Muscle of back (tissue), 3 donors: ENCODE measurements at regions not wholly inside any gene's neighbourhood (a gene's known extent, or its start where the extent isn't known, plus 50 kb on each side); places are given as distances from the start of the nearest gene placed in this dataset.

Experiments
- DNase-seq, 3 donors: peaks; one replicate each; pipeline versions ENCODE4 v3.0.0 to v3.0.0-alpha.2; 2013

DNA sequence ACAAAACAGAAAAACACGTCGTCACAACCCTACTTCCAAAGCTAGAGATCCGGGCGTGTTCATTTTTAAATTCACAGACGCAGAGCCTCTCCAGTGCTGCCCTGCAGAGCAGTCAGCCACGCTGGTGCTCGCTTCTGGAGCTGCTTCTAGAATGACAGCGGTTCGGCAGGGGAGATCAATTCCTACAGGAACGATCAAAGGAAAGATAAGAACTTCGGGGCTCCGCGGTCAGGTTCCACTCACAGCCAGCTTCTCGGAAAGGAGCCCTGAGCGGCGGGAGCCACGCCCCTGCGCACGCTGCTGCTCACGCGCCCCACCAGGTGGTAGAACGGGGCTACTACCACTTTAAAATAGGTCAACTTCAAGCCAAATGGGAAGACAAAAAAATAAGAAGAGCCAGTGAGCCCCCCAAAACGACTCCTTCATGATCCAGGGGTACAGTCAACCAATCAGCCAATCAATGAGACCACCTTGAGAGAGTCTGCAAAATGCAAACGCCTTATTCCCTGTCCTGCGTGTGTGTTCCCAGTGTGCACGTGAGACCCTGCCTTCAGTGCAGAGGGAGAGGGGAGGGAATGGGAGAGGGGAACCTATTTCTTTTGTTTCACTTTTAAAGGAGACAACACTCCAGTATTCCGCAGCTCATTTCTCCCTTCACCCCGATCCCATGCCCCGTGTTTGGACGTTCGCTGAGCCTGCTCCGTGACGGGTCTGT is 209.7 kb downstream of the RBFOX3 start:
- DNase-seq, result peak; percentile 52 to 88 (median 72)

DNA sequence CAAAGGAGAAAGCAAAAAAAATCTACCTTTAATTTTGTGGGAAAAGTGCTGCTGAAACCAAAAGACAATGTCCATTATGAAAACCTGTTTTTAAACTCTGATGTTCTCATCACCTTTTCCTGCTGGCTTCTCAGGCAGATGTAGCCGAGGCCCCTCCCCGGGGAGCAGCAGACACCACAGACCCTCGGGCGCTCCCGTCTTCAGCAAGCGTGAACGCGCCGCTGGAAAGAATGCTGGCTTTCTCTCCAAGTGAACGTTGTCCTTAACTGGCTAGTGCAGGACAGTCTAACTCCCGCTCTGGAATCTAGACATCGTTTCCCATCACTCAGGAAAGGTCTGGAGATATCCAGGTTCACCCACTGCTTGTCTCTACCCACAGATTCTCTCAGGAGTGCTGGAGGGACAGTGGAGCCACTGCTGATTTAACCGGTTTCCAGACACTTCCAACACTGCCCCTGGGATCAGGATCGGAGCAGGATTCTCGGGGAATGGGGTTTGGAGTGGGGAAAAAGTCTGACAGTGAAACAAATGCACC is 211.2 kb downstream of the RBFOX3 start:
- DNase-seq, result no peak

DNA sequence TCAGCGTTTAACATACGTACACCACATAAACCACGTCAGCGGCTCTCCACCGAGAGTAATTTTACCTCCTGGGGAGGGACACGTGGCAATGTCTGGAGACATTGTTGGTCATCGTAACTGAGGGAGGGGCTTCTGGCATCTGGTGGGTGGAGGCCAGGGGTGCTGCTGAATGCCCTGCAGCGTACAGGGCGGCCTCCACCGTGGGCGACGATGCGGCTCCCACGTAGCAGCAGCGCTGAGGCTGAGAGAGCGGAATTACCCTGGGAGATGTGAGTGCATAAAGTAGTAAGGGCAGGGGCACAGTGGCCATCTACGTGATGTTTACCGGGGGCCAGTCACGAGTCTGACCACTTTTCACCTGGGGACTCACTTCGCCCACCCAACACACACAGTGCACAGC is 212.4 kb downstream of the RBFOX3 start:
- DNase-seq, result no peak

DNA sequence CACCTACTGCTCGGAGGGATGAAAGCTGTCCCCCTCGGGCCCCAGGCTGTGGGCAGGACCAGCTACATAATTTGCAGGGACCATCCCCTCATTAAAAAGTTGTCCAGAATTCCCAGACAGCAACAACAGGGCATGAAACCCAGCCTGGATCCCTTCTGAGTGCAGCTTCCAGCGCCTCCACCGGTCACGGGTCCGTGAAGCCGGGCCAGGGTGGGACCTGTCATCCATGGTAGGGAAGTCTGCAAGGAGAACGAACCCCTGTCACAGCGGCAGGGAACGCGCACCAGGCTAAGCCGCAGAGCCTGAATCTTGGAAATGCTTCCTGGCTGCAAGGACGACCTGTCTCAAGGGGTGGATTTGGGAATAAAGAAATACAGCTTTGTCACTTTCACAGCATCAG is 214.2 kb downstream of the RBFOX3 start:
- DNase-seq, result no peak

DNA sequence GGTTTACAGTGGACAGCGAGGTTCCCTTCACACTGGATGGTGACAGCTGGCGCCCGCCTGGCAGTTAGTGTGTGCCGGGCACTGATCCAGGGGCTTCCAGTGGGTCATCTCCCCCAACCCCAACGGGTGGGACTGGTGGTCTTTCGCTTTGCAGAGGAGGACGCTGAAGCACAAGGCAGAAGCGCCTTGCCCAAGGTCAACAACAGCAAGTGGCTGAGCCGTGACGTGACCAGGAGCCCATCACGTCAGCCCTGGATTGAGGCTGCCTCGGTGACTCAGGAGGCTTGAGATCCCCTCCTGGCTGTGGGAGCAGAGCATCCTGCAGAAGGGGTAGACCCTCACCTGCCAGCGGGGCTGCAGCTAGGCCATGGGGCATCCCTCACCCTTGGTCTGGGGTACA is 215.3 kb downstream of the RBFOX3 start:
- no peak for DNase-seq

DNA sequence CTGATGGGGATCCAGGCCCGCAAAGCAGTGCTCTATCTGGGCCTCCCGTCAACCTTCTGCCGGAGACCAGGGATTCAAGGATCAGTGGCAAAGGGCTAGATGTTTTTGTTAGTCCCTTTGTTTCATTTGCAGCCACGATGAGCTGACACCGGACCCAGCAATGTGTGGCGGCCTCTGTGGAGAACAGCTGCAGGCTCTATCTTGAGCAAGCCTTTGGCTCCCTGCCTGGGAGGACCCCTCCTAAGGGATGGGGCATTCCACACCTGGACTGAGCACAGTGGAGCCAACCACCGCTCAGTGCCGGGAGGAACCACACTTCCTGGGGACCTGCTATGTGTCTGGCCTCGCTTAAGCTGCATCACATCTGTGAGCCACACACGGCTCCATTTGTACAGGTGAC is 215.8 kb downstream of the RBFOX3 start:
- peak; percentile 19 to 51 (median 36) for DNase-seq

DNA sequence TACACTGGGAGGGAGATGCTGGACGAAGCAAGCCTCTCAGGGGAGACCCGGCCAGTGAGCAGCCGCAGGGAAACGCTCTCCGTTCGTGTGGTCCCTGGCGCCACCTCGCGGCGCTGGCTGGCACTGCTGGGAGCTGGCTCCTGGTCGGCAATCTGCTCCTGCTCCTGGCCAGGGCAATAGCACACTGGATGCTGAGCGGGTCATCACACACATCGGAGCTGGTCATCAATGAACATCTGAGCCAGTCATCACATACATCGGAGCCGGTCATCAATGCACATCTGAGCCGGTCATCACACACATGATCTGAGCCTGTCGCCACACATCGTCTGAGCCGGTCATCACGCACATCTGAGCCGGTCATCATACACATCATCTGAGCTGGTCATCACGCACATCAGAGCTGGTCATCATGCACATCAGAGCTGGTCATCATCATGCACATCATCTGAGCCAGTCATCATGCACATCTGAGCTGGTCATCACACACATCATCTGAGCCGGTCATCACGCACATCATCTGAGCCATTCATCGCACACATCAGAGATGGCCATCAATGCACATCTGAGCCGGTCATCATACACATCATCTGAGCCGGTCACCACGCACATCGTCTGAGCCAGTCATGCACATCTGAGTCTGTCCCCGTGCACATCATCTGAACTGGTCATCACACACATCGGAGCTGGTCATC is 217.3 kb downstream of the RBFOX3 start:
- DNase-seq, result peak; percentile 42 to 85 (median 82)

DNA sequence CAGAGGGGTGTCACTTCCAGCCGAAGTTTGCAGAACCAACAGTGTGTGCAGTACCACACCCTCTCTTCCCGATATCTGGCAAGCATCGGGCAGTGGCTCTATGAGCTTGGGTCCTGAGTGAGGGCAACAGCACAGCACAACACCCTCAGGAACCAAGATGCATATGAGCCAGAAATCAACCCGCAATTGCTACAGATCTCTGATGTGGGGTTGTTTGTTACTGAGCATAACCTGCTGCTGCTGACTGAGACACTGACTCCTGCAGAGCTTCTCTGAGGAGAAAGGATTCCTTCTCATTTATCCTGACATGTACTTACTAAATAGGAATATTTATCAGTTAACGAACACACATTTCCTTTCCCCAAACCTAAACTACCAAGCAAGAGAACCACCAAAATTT is 218.3 kb downstream of the RBFOX3 start:
- DNase-seq, result no peak

DNA sequence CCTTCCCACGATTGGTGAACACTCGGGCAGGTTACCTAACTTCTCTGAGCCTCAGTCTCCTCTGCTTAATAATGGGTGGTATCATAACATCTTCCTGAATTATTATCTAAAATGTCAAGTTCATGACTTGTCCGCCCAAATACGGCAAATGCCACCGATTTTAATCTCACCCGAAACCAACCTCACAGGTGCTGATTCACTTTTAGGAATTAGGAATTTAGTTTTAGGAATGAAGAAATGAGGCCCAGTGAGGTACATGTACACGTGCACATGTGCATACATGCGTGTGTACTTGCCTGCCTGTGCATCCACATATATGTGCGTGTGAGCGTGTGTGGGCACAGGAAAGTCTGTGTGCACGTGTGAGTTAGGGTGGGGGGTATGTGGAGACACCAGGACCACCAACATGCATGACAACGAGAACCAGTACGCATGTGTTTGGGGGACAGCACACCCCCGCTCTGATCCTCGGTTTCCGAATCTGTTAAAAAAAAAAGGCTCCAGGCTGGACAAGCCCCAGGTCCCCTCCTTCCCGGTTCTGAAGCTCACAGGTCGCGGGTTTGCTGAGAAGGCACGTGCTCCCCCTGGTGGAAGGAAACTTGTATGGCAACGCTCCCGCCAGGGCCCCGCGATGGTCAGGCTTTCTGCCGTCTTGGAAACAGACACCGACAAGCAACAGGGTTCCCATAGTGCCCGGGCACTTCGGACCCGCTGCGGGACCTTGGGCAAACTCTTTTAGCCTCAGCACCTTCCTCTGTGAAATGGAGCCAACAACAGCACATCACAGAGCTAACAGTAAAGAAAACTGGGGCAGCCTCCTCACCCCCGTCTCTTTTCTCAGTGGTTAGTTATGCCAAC is 219.2 kb downstream of the RBFOX3 start:
- peak; percentile 31 to 85 (median 81) for DNase-seq

DNA sequence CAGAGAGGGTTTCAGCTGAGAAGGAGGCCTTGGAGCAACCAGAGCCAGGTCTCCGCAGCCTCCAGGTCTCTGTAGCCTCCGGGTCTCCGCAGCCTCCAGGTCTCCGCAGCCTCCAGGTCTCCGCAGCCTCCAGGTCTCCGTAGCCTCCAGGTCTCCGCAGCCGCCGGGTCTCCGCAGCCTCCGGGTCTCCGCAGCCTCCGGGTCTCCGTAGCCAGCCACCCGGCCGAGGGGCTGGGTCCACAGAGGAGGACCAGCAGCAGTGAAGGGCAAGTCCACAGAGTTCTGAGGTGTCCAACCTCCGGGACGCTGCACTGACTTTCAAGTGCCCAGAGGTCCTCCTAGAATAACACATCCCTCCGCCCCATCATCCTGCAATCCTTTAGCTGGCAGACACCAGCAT is 221.0 kb downstream of the RBFOX3 start:
- DNase-seq, result no peak

DNA sequence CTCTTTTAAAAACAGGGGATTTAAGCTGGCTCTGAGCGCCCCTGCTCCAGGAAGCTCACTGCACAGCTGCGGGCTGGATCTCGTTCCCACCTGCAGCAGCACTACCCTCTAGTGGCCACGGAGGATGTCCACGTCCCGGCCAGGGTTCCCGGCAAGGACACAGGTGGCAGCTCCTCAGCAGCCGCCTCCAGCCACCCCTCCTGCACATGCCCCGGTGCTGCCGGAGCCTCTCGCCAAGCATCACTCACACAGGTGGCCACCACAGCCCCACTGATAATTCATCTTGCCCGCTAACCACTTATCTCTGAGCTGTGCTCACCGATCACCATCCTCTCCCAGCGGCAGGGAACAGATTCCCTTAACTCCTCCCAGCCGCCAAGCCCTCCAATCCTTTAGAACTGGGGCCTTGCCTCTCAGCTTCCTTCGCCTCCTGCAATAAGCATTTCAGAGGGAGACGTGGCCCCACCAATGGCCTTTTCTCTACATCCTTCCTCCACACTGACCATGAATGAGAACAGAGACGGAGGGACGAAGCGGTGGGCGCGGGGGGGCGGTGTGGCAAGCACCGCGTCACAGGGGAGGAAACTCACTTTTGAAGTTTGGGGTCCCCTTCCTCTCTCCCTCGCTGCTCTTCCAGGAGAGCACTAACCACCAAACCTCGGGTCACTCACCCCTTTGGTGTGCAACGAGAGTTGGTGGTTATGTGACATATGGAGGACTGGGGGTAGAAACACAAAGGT is 222.1 kb downstream of the RBFOX3 start:
- peak; percentile 16 to 74 (median 62) for DNase-seq

DNA sequence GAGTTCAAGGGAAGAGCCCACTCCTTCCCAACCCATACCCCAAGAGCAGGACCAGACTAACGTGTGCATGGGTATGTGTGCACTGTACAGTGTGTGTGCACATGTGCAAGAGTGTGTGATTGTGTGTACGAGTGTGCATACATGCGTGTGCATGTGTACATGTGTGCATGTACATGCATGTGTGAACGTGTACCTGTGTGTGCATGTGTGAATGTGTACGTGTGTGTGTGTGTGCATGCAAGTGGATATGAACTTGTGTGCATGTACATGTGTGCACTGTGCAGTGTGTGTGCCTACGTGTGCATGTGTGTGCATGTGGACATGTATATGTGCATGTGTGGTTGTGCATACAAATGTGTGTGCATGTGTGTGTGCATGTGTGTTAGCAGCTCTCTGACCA is 223.1 kb downstream of the RBFOX3 start:
- DNase-seq, result no peak

DNA sequence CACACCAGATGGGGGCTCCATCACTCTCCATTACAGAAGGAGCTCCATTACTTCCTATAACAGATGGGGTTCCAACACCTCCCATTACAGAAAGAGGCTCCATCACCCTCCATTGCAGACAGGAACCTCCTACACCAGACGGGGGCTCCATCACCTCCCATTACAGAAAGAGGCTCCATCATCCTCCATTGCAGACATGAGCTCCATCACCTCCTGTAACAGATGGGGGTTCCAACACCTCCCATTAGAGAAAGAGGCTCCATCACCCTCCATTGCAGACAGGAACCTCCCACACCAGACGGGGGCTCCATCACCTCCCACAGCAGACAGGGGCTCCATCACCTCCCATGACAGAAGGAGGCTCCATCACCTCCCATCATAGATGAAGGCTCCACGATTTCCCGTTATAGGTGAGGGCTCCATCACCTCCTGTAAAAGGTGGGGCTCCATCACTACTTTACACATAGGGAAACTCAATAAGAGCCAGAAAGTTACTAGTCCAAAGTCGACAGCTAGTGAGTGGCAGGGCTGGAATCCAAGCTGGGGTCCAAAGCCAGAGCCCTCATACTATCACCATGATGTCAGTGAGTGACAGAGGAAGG is 224.8 kb downstream of the RBFOX3 start:
- no peak for DNase-seq

DNA sequence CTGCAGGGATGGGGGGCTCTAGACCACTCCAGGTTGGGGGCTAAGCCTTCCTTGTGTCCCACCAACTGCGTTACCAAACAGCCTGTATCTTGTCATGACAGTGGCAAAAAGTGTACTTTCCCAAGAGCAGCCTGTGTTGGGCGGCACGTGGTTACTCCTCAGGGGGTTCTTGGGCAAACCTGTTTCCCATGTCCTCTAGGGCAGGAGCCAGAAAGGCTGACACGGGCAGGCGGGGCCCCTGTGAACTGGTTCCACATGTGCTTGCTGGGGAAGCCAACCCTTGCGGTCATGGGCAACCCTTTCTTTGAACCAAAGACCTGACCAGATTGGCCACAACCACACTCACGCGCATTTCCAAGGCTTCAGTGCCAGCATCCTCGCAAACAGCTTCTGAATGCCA is 228.5 kb downstream of the RBFOX3 start:
- DNase-seq, result no peak

DNA sequence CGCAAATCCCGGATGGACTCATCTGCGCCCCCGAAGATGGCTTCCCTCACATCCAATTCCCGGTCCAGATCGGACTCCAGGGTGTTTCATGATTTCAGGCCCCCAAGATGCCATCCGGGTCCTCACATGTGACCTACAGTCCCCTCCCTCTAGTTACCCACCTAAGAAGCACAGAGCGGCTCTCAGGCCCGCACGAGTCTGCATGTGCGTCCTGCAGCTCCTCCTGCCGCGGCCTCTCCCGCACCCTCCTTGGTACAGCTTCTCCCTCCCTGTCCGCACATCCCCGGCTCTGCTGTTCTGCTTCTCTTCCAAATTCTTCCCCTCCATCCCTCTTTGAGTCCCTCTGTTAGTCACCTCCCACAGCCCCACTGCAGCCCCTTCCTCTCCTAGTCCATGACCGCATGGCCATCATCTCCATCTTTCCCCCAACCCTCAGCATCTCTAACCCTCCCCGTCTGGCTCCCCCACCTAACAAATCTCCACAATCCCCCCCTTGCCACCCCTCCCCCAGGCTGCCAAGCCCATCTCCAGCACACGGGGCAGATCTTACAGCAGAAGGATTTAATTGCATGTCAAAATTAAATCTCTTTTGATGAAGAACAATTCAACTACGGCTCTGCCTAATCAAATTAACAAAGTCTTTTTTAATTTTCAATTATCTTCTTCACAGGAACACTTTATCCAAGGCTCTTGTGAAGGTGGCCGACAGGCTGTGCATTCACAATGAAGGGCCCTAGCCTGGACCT is 231.0 kb downstream of the RBFOX3 start:
- DNase-seq, result no peak

DNA sequence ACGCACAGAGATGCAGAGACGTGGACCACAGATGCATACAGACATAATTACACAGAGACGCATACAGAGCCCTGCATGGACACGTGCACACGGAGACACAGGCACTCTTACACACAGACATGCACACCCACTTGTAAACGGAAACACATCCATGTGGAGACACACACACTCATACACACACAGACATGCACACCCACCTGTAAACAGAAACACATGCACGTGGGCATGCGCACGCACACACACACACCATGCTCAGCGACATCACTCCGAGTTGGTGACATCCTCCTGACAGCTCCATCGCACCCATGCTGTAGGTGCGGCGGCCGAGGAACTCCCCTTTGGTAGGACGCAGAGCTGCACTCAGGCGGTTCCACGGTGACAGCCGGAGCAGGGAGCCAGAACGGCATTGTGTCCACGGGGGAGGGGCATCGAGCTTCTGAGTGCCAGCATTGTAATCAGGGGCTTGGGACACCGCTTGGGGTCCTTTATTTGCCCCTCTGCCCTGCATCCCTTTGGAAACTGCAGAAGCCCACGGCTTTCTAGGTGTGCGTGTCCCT is 233.5 kb downstream of the RBFOX3 start:
- no peak for DNase-seq

DNA sequence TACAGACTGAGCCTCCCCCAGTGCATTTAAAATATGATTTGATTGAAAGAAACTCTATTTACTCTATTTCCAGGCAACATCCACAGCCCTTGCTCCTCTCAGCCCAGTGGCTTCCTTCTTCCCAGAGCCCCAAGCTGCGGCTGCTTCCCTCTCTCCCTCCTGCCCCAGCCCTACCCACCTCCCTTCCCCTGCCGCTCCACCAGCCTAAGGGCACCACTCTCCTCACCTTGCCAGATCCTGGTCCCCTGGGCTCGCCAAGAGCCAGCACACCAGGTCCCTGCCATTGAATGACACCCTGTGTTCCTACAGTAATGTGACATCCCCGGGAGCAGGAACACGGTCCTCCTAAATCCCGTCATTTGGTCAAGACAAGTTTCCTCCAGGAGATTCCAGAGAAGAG is 236.0 kb downstream of the RBFOX3 start:
- no peak for DNase-seq

DNA sequence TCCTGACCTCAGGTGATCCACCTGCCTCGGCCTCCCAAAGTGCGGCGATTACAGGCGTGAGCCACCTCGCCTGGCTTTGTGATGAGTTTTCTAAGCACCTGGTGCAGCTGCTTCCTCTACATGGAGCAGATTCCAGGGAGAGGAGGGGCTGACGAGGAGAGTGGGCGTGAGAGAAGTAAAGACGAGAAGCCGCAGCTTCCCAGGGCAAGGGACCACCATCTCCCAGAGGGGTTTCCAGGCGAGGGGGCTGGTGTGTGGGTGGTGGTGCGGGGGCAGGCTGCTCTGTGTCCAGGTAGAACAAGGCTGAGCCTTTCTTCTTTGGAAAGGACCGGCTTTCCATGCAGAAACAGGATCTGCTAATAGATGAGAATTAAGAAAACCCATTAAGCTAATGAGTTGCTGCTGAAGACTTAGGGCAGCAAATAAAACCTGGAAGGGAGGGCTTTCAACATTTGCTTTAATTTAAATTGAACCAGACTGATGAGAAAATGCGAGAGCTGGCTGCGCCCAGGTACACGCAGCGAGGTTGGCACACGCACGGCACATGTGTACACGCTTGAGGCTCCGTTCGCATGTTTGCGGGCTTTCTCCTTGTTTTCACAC is 236.7 kb downstream of the RBFOX3 start:
- no peak for DNase-seq

DNA sequence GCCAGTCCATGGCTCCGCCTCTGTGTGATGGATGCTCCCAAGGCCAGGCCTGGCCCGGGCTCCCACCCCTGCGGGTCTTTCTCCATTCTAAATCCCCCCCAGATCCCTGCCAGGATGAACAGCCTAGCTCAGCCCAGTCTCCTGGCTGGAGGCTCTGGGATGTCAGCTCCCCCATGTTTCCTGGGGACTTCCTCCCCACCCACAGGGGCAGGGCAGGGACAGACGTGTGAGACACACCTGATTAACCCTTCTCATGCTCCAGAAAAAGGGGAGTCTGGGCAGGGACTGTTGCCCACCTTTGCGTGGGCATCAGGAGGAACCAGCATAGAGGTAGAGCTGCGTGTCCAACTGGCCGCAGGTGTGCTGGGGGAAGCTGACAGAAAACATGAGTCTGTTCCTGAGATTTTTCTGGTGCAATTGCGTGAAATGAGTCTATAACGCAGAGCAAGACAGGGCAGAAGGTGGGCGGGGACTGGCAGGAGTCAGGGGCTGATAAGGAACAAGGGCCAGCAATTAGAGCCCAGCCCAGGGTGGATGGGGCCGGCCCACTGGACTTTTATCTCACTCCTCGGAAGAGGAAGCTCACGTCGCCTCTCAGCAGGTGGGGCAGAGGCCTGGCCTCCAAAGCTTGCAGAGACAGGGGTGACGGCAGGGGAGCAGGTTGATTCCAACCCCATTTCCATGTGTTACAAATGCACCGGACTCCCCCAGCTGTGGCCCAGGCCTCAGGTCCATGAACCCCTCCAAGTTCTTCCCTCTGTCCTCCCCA is 238.2 kb downstream of the RBFOX3 start:
- no peak for DNase-seq
